Neural cell (in vitro differentiated cells): ENCODE measurements at regions not wholly inside any gene's neighbourhood (a gene's known extent, or its start where the extent isn't known, plus 50 kb on each side); places are given as distances from the start of the nearest gene placed in this dataset.

Source experiments
- H2AFZ ChIP-seq: fragments of 200-600, 300-800 bp; sonication (generic), shearing (Covaris generic); 2 replicates; pipeline ENCODE4 v1.6.0; 2014; ENCODE audit warnings: low read depth, mild to moderate bottlenecking, antibody characterized with exemption, low read length, moderate library complexity
- H3F3A ChIP-seq: fragments of 200-600 bp; shearing (Covaris generic); 2 replicates; pipeline ENCODE4 v1.6.1; 2016; ENCODE audit warnings: mild to moderate bottlenecking, moderate library complexity, mixed read lengths, antibody characterized with exemption, low read length; ENCODE audit not compliant: insufficient read depth, poor library complexity, severe bottlenecking
- H3K27ac ChIP-seq: fragments of 200-600, 300-800 bp; sonication (generic), shearing (Covaris generic); 2 replicates; pipeline ENCODE4 v1.5.1; 2014; ENCODE audit warnings: mild to moderate bottlenecking, low read length, moderate library complexity
- H3K27me3 ChIP-seq: fragments of 300-800, 200-600 bp; sonication (generic), shearing (Covaris generic); 2 replicates; pipeline ENCODE4 v1.6.0; 2014; ENCODE audit warnings: mild to moderate bottlenecking, low read depth, low read length, moderate library complexity; ENCODE audit not compliant: insufficient read depth
- H3K36me3 ChIP-seq: fragments of 300-800, 200-600 bp; sonication (generic), shearing (Covaris generic); 2 replicates; pipeline ENCODE4 v1.5.1; 2014; ENCODE audit warnings: mild to moderate bottlenecking, antibody characterized with exemption, low read length, moderate library complexity; ENCODE audit not compliant: insufficient read depth
- H3K4me2 ChIP-seq: fragments of 300-800, 200-600 bp; sonication (generic), shearing (Covaris generic); 2 replicates; pipeline ENCODE4 v1.6.0; 2014; ENCODE audit warnings: mild to moderate bottlenecking, low read length
- H3K4me3 ChIP-seq: fragments of 300-800, 200-600 bp; sonication (generic), shearing (Covaris generic); 2 replicates; pipeline ENCODE4 v1.5.1; 2014; ENCODE audit warnings: mild to moderate bottlenecking, low read length, moderate library complexity
- H3K79me2 ChIP-seq: fragments of 200-600 bp; shearing (Covaris generic); replicated peaks from 2 replicates; pipeline ENCODE4 v1.6.0; 2014; ENCODE audit warnings: mild to moderate bottlenecking, low read length, moderate library complexity; ENCODE audit not compliant: insufficient read depth
- H3K9ac ChIP-seq: fragments of 300-800, 200-600 bp; sonication (generic), shearing (Covaris generic); 2 replicates; pipeline ENCODE4 v1.6.1; 2016; ENCODE audit warnings: mild to moderate bottlenecking, low read length, mixed read lengths
- H3K9me2 ChIP-seq: fragments of 200-600 bp; shearing (Covaris generic); 2 replicates; pipeline ENCODE4 v1.6.1; 2016; ENCODE audit warnings: mild to moderate bottlenecking, low read length, mixed read lengths; ENCODE audit not compliant: insufficient read depth
- H3K9me3 ChIP-seq: fragments of 200-600, 300-800 bp; sonication (generic), shearing (Covaris generic); 2 replicates; pipeline ENCODE4 v1.6.1; 2016; ENCODE audit warnings: mild to moderate bottlenecking, mixed run types, low read length, moderate library complexity, mixed read lengths
- H4K20me1 ChIP-seq: fragments of 200-600 bp; shearing (Covaris generic); 2 replicates; pipeline ENCODE4 v1.6.1; 2016; ENCODE audit warnings: mild to moderate bottlenecking, mixed run types; ENCODE audit not compliant: insufficient read depth
- EP300 ChIP-seq: fragments of 450-650 bp; conservative IDR thresholded peaks from 2 replicates; pipeline ENCODE4 v1.6.1; 2014; ENCODE audit warnings: antibody characterized with exemption, mild to moderate bottlenecking, moderate library complexity; ENCODE audit not compliant: poor library complexity, severe bottlenecking
- EZH2 ChIP-seq: fragments of 200-600, 300-800 bp; shearing (Covaris generic), sonication (generic); IDR thresholded peaks from 2 replicates; pipeline ENCODE4 v1.6.1; 2014; ENCODE audit warnings: antibody characterized with exemption, low read length, borderline replicate concordance, mild to moderate bottlenecking; ENCODE audit not compliant: insufficient read depth, poor library complexity, severe bottlenecking
- MXI1 ChIP-seq: fragments of 450-650 bp; conservative IDR thresholded peaks from 2 replicates; pipeline ENCODE4 v1.6.1; 2014; ENCODE audit warnings: antibody characterized with exemption, mild to moderate bottlenecking; ENCODE audit not compliant: poor library complexity, severe bottlenecking
- POLR2AphosphoS5 ChIP-seq: IDR thresholded peaks from 2 replicates; pipeline ENCODE4 v1.6.1; 2012
- RAD21 ChIP-seq: fragments of 450-650 bp; conservative IDR thresholded peaks from 2 replicates; pipeline ENCODE4 v1.6.1; 2014; ENCODE audit warnings: antibody characterized with exemption, mild to moderate bottlenecking, moderate library complexity
- SMC3 ChIP-seq: fragments of 450-650 bp; conservative IDR thresholded peaks from 2 replicates; pipeline ENCODE4 v1.6.1; 2014; ENCODE audit warnings: antibody characterized with exemption, mild to moderate bottlenecking, moderate library complexity; ENCODE audit not compliant: poor library complexity
- TAF1 ChIP-seq: IDR thresholded peaks from 2 replicates; pipeline ENCODE4 v1.6.1; 2012; ENCODE audit warnings: low read depth
- TF ChIP-seq, protein P1 (sequence below): IDR thresholded peaks from 2 replicates; pipeline ENCODE4 v1.6.1; 2012; ENCODE audit warnings: borderline replicate concordance
- TF ChIP-seq, protein P2 (sequence below): fragments of 450-650 bp; IDR thresholded peaks from 2 replicates; pipeline ENCODE4 v1.5.1; 2014; ENCODE audit warnings: antibody characterized with exemption, mild to moderate bottlenecking, moderate library complexity; ENCODE audit not compliant: poor library complexity, severe bottlenecking

DNA sequence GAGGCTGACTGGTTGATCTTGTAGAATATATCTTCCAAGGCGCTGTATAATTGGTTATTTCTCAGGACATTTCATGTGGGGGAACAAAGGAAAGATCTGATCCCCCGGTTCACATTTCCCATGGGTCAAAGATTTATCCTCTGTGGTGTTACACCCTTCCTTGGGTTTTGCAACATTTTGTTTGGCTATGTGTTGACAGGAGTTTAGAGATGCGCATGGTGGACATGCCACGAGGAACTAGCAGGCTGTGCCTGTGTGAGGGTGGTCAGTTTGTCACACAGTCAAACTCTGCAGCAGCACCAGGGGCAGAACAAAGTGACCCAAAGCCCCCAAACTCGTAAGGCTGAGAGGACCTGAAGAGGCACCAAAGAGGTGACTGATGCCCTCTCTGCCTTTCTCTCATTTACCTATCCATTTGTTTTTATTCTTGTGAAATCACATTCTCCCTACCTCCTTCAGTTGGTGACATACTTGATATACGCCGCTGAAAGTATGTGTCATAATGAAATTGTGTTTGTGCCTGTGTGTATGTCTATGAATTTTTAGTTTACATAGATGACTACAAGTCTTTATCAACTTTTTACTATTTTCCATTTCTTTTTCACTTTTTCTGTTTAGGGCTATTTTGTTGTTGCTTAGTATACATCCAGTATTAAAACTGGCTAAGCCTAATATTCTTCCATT lies 164.7 kb downstream of the SPCS3 start:
- no peaks in the 10 kb centered on the region for H3K9me3 ChIP-seq
- no peak overlapping the region for H3K4me3 ChIP-seq
- H3F3A ChIP-seq, result no peaks in the 10 kb centered on the region
- H2AFZ ChIP-seq, result no peak overlapping the region
- H3K36me3 ChIP-seq, result no peaks in the 10 kb centered on the region
- H3K4me2 ChIP-seq, result no peak overlapping the region
- TF ChIP-seq, protein P1, sequence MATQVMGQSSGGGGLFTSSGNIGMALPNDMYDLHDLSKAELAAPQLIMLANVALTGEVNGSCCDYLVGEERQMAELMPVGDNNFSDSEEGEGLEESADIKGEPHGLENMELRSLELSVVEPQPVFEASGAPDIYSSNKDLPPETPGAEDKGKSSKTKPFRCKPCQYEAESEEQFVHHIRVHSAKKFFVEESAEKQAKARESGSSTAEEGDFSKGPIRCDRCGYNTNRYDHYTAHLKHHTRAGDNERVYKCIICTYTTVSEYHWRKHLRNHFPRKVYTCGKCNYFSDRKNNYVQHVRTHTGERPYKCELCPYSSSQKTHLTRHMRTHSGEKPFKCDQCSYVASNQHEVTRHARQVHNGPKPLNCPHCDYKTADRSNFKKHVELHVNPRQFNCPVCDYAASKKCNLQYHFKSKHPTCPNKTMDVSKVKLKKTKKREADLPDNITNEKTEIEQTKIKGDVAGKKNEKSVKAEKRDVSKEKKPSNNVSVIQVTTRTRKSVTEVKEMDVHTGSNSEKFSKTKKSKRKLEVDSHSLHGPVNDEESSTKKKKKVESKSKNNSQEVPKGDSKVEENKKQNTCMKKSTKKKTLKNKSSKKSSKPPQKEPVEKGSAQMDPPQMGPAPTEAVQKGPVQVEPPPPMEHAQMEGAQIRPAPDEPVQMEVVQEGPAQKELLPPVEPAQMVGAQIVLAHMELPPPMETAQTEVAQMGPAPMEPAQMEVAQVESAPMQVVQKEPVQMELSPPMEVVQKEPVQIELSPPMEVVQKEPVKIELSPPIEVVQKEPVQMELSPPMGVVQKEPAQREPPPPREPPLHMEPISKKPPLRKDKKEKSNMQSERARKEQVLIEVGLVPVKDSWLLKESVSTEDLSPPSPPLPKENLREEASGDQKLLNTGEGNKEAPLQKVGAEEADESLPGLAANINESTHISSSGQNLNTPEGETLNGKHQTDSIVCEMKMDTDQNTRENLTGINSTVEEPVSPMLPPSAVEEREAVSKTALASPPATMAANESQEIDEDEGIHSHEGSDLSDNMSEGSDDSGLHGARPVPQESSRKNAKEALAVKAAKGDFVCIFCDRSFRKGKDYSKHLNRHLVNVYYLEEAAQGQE, result no peak
- TF ChIP-seq POLR2AphosphoS5 (no peak), SMC3 (no peak), EZH2 (no peak)
- no peaks in the 10 kb centered on the region for H3K9me2 ChIP-seq
- no peak overlapping the region for H3K27ac ChIP-seq
- no peaks in the 10 kb centered on the region for H3K79me2 ChIP-seq
- no peaks in the 10 kb centered on the region for H3K27me3 ChIP-seq
- H3K9ac ChIP-seq, result no peak overlapping the region
- no peaks in the 10 kb centered on the region for H4K20me1 ChIP-seq

DNA sequence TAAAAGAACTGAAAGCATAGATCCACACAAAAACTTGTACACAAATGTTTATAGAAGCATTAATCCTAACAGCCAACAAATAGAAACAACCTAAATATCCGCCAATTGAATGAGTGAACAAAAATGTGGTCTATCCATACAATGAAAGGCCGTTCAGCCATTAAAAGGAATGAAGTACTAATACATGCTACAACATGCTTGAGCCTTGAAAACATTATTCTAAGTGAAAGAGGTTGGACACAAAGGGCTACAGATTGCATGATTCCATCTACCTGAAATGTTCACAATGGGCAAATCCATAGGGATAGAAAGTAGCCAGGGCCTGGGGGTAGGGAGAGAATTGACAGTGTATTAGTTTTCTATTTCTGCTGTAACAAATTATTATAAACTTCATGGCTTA lies 169.2 kb downstream of the SPCS3 start:
- H3F3A ChIP-seq, result no peaks in the 10 kb centered on the region
- H3K36me3 ChIP-seq, result no peaks in the 10 kb centered on the region
- H3K4me2 ChIP-seq, result no peak overlapping the region
- no peak overlapping the region for H2AFZ ChIP-seq
- TF ChIP-seq SMC3 (no peak), EP300 (no peak), MXI1 (no peak), RAD21 (no peak), POLR2AphosphoS5 (no peak), TAF1 (no peak), EZH2 (no peak)
- TF ChIP-seq, protein P1, result no peak
- TF ChIP-seq, protein P2, sequence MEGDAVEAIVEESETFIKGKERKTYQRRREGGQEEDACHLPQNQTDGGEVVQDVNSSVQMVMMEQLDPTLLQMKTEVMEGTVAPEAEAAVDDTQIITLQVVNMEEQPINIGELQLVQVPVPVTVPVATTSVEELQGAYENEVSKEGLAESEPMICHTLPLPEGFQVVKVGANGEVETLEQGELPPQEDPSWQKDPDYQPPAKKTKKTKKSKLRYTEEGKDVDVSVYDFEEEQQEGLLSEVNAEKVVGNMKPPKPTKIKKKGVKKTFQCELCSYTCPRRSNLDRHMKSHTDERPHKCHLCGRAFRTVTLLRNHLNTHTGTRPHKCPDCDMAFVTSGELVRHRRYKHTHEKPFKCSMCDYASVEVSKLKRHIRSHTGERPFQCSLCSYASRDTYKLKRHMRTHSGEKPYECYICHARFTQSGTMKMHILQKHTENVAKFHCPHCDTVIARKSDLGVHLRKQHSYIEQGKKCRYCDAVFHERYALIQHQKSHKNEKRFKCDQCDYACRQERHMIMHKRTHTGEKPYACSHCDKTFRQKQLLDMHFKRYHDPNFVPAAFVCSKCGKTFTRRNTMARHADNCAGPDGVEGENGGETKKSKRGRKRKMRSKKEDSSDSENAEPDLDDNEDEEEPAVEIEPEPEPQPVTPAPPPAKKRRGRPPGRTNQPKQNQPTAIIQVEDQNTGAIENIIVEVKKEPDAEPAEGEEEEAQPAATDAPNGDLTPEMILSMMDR, result no peak
- no peaks in the 10 kb centered on the region for H3K9me3 ChIP-seq
- H3K27me3 ChIP-seq, result no peaks in the 10 kb centered on the region
- H3K9me2 ChIP-seq, result no peaks in the 10 kb centered on the region
- H3K27ac ChIP-seq, result no peak overlapping the region
- H3K4me3 ChIP-seq, result no peak overlapping the region
- no peaks in the 10 kb centered on the region for H3K79me2 ChIP-seq
- no peaks in the 10 kb centered on the region for H4K20me1 ChIP-seq
- no peak overlapping the region for H3K9ac ChIP-seq
